ENCODE measurements at regions not wholly inside any gene's neighbourhood (a gene's known extent, or its start where the extent isn't known, plus 50 kb on each side); places are given as distances from the start of the nearest gene placed in this dataset.
A peak's percentile ranks its signal among the peaks of the same experiment; 100 is the strongest.

DNA sequence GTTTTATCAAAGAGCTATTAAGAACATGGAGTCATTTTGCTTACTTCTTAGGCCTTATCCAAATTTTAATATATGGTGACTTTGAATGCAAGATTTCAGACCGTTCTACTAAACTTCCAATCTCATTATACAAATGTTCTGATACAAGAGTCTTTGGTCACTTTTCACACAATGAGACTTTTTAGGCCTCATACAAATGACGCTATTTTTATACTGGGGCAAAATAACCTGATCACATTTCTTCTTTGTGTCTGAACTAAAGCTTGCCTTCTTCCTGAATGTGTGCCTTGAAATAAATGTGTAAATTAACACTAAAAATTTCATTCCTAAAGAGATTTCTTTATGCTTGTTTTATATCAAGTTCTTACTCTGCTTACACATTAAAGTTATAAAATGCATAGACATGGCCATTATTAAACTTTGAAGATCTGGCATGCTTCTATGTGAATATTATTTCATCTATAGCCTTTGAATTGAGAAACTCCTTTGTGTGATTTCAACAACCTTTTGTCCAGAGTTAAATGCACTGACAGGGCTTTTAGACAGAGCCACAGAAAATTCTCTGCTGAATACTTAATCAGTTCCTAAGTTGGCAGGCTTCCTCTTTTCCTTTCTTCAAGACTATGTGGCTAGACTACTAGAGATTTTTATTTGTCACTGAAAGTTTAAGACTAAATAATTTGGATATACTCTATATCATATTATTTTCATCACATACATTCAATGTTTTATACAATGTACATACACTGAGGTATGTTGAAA, 86.1 kb downstream of the EDNRB start:
- no peak overlapping the region for H3K4me3 ChIP-seq (replicated peaks; ENCODE audit: insufficient read depth, low read length)
- H3K27ac ChIP-seq (replicated peaks) = peak overlapping the region; percentile 20
- H3K27me3 ChIP-seq (ENCODE audit: insufficient read depth, poor library complexity, severe bottlenecking) = no peaks in the 10 kb centered on the region
- peak; percentile 45 to 69 for DNase-seq (ENCODE audit: low read depth in 1 of 2, low spot score in 1 of 2)
- TF ChIP-seq SPI1 (IDR thresholded peaks at IDR 0.05; ENCODE audit: borderline replicate concordance, low read depth) = peak; percentile 94
- TF ChIP-seq CTCF (IDR thresholded peaks at IDR 0.05; ENCODE audit: insufficient read depth, low read length) = no peak

DNA sequence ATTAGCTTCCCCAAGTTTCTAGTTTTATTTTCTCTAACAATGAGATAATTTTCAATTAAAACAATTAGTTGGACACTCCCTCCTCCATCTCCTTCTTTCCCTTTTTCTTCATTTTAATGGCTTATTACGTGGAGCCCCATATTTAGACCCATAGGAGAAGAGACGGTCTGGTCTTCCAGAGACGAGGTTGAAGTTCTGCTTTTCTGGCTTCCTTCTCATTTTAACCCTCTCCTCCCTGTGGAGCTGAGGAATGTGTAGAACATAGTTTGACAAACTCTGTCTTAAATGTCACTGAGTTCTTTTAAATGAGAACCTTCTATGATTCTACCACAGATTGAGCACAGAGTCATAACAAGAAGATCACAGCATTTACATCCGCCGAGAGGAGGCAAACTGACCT, 86.8 kb downstream of the EDNRB start:
- Histone ChIP-seq H3K4me3 (replicated peaks; ENCODE audit: insufficient read depth, low read length) (no peak overlapping the region), H3K27ac (replicated peaks) (peak overlapping the region; percentile 20), H3K27me3 (ENCODE audit: insufficient read depth, poor library complexity, severe bottlenecking) (no peaks in the 10 kb centered on the region)
- TF ChIP-seq SPI1 (IDR thresholded peaks at IDR 0.05; ENCODE audit: borderline replicate concordance, low read depth) = peak; percentile 53; the same call in 1 of the 2 replicates
- TF ChIP-seq CTCF (IDR thresholded peaks at IDR 0.05; ENCODE audit: insufficient read depth, low read length) = no peak
- DNase-seq (ENCODE audit: low read depth in 1 of 2, low spot score in 1 of 2) = peak in 1 of 2 experiments; percentile 62

DNA sequence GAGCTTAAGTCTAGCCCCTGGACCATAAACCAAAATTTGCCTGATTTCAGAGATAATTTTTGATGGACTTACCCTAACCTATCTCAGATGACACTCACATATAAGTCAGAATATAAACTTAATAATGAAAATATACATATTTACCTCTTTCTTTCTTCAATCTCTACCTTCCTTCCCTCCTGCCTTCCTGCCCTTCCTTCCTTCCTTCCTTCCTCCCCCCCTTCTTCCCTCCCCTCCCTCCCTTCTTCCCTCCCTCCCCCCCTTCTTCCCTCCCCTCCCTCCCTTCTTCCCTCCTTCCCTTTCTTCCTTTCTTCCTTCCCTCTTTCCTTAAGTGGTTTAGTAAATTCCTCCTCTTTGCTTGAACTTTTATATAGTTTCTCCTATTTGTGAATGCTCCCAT, 88.7 kb downstream of the EDNRB start:
- Histone ChIP-seq H3K27ac (replicated peaks) (no peak overlapping the region), H3K4me3 (replicated peaks; ENCODE audit: insufficient read depth, low read length) (no peak overlapping the region), H3K27me3 (ENCODE audit: insufficient read depth, poor library complexity, severe bottlenecking) (no peaks in the 10 kb centered on the region)
- DNase-seq (ENCODE audit: low read depth in 1 of 2, low spot score in 1 of 2) = no peak
- no peak for TF ChIP-seq POLR2AphosphoS5 (IDR thresholded peaks at IDR 0.05; ENCODE audit: low read depth)
- no peak for TF ChIP-seq SPI1 (IDR thresholded peaks at IDR 0.05; ENCODE audit: borderline replicate concordance, low read depth)
- TF ChIP-seq GABPA (IDR thresholded peaks at IDR 0.05; ENCODE audit: low read depth) = no peak
- TF ChIP-seq, protein P1, sequence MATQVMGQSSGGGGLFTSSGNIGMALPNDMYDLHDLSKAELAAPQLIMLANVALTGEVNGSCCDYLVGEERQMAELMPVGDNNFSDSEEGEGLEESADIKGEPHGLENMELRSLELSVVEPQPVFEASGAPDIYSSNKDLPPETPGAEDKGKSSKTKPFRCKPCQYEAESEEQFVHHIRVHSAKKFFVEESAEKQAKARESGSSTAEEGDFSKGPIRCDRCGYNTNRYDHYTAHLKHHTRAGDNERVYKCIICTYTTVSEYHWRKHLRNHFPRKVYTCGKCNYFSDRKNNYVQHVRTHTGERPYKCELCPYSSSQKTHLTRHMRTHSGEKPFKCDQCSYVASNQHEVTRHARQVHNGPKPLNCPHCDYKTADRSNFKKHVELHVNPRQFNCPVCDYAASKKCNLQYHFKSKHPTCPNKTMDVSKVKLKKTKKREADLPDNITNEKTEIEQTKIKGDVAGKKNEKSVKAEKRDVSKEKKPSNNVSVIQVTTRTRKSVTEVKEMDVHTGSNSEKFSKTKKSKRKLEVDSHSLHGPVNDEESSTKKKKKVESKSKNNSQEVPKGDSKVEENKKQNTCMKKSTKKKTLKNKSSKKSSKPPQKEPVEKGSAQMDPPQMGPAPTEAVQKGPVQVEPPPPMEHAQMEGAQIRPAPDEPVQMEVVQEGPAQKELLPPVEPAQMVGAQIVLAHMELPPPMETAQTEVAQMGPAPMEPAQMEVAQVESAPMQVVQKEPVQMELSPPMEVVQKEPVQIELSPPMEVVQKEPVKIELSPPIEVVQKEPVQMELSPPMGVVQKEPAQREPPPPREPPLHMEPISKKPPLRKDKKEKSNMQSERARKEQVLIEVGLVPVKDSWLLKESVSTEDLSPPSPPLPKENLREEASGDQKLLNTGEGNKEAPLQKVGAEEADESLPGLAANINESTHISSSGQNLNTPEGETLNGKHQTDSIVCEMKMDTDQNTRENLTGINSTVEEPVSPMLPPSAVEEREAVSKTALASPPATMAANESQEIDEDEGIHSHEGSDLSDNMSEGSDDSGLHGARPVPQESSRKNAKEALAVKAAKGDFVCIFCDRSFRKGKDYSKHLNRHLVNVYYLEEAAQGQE (IDR thresholded peaks at IDR 0.05; ENCODE audit: insufficient replicate concordance, low read depth) = no peak
- TF ChIP-seq CTCF (IDR thresholded peaks at IDR 0.05; ENCODE audit: insufficient read depth, low read length) = no peak

DNA sequence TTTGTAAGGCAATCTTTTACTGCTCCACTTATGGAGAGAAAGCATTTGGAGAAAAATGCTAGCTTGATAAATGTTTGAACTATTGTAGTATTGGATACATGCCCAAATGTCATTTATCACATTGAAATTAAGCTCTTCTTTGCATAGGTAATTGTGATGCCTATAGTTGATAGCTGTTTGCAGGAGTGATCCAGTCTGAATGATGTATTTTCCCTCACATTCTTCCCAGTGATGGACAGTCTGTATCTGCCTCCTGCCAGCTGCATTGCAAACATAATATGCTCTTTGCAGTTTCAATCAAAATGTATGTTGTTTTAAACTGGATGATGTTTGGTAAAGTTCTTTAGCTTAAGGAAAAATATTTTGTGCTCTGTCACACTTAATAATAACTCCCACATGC, 89.8 kb downstream of the EDNRB start:
- Histone ChIP-seq H3K27ac (replicated peaks) (no peak overlapping the region), H3K4me3 (replicated peaks; ENCODE audit: insufficient read depth, low read length) (no peak overlapping the region), H3K27me3 (ENCODE audit: insufficient read depth, poor library complexity, severe bottlenecking) (no peaks in the 10 kb centered on the region)
- no peak for DNase-seq (ENCODE audit: low read depth in 1 of 2, low spot score in 1 of 2)
- TF ChIP-seq GABPA (IDR thresholded peaks at IDR 0.05; ENCODE audit: low read depth) (no peak), SPI1 (IDR thresholded peaks at IDR 0.05; ENCODE audit: borderline replicate concordance, low read depth) (no peak), CTCF (IDR thresholded peaks at IDR 0.05; ENCODE audit: insufficient read depth, low read length) (no peak), POLR2AphosphoS5 (IDR thresholded peaks at IDR 0.05; ENCODE audit: low read depth) (no peak)
- TF ChIP-seq, protein P1 (IDR thresholded peaks at IDR 0.05; ENCODE audit: insufficient replicate concordance, low read depth) = no peak

All from HL-60 (cell line).